ENCODE measurements at regions not wholly inside any gene's neighbourhood (a gene's known extent, or its start where the extent isn't known, plus 50 kb on each side); places are given as distances from the start of the nearest gene placed in this dataset.

DNA sequence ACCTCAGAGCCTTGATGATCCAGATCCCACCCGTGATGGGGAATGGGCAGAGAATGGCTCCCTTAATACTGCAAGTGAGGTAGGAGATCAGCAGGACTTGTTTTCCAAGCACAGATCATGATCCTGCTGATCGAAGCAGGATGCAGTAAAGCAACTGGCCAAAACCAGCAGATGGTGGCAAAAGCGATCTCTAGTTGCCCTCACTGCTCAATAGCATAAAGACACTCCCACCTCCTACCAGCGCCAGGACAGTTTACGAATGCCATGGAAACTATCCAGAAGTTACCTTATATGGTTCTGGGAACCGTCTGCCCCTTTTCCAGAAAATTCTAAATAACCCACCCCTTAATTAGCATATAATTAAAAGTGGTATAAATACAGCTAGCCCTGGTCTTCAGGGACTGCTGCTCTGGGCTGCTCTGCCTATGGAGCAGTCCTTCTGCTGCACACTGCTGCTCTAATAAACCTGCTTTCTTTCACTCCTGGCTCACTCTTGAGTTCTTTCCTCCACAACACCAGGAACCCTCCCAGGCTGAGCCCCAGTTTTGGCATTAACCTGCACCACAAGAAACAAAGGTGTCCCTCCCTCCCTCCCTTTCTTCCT lies 415.8 kb downstream of the PREX1 start:
- TF ChIP-seq, protein P1, sequence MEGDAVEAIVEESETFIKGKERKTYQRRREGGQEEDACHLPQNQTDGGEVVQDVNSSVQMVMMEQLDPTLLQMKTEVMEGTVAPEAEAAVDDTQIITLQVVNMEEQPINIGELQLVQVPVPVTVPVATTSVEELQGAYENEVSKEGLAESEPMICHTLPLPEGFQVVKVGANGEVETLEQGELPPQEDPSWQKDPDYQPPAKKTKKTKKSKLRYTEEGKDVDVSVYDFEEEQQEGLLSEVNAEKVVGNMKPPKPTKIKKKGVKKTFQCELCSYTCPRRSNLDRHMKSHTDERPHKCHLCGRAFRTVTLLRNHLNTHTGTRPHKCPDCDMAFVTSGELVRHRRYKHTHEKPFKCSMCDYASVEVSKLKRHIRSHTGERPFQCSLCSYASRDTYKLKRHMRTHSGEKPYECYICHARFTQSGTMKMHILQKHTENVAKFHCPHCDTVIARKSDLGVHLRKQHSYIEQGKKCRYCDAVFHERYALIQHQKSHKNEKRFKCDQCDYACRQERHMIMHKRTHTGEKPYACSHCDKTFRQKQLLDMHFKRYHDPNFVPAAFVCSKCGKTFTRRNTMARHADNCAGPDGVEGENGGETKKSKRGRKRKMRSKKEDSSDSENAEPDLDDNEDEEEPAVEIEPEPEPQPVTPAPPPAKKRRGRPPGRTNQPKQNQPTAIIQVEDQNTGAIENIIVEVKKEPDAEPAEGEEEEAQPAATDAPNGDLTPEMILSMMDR (IDR thresholded peaks at IDR 0.05): no peak
- ATAC-seq: no peak
- Histone ChIP-seq H3K4me3 (no peak overlapping the region), H3K27ac (no peak overlapping the region), H3K4me1 (no peaks in the 10 kb centered on the region), H3K36me3 (ENCODE audit: insufficient read depth in 1 of 2, low read depth in 1 of 2) (no peaks in the 10 kb centered on the region), H3K27me3 (ENCODE audit: insufficient read depth in 3 of 3, low read length in 2 of 3) (peaks cover 0 to 13% (median 2%) of the 10 kb centered on the region in 3 donors), H3K9me3 (no peaks in the 10 kb centered on the region)
- DNase-seq: no peak
- intact Hi-C loops (cut with DNase I): no loop called here
- 32 to 50% (median 44%) methylated on average over 6 of the region's 6 CpGs for WGBS, 3 donors

DNA sequence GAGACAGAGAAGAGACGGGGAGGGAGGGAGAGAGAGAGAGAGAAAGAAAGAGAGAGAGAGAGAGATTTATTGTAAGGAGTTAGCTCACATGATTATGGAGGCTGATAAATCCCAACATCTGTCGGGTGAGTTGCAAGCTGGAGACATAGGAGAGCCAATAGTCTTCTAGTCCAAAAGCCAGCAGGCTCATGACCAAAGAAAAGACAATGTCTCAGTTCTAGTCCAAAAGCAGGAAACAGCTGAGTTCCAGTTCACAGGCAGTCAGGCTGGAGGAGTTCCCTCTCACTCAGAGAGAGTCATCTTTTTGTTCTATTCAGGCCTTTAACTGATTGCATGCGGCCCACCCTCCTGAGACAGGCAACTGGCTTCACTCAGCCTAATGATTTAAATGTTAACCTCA lies 416.6 kb downstream of the PREX1 start:
- Histone ChIP-seq H3K27me3 (ENCODE audit: insufficient read depth in 3 of 3, low read length in 2 of 3) (peaks cover 0 to 13% (median 2%) of the 10 kb centered on the region in 3 donors), H3K27ac (no peak overlapping the region), H3K4me3 (no peak overlapping the region), H3K4me1 (no peaks in the 10 kb centered on the region), H3K9me3 (no peaks in the 10 kb centered on the region), H3K36me3 (ENCODE audit: insufficient read depth in 1 of 2, low read depth in 1 of 2) (no peaks in the 10 kb centered on the region)
- DNase-seq: no peak
- ATAC-seq: no peak
- WGBS, 3 donors: 19 to 36% (median 27%) methylated on average over 3 of the region's 3 CpGs
- intact Hi-C loops (cut with DNase I): no loop called here
- TF ChIP-seq, protein P1 (IDR thresholded peaks at IDR 0.05): no peak

DNA sequence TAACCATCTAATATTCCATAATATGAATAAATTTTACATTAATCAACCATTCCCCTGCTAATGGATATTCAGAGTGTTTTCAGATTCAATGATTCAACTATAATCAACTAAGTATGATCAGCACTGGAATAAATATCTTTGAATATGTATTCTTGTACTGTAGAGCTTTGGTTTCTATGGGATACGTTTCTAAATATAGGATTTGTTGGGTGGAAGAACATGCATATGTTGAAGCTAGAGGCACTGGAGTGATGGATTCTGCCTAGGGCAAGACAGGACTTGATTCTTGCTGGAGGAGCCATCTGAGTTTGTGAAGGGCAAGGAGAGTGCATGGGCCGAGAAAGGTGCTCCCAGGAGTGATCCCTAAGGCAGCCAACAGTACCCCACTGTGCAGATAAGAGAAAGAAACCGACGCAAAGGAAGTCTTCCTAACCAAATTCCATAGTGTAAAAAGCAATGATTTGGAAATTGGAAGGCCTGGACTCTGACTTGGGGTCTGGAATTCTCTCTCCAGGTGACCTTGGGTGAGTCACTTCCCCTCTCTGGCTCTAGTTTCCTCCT lies 418.7 kb downstream of the PREX1 start:
- Histone ChIP-seq H3K4me1 (no peaks in the 10 kb centered on the region), H3K27me3 (ENCODE audit: insufficient read depth in 3 of 3, low read length in 2 of 3) (peaks cover 0 to 13% (median 2%) of the 10 kb centered on the region in 3 donors), H3K9me3 (no peaks in the 10 kb centered on the region), H3K36me3 (ENCODE audit: insufficient read depth in 1 of 2, low read depth in 1 of 2) (no peaks in the 10 kb centered on the region), H3K27ac (no peak overlapping the region), H3K4me3 (no peak overlapping the region)
- no peak for ATAC-seq
- intact Hi-C loops (cut with DNase I): no loop called here
- WGBS, 3 donors: 89 to 93% (median 92%) methylated on average over 4 of the region's 4 CpGs
- TF ChIP-seq, protein P1 (IDR thresholded peaks at IDR 0.05): no peak
- no peak for DNase-seq

DNA sequence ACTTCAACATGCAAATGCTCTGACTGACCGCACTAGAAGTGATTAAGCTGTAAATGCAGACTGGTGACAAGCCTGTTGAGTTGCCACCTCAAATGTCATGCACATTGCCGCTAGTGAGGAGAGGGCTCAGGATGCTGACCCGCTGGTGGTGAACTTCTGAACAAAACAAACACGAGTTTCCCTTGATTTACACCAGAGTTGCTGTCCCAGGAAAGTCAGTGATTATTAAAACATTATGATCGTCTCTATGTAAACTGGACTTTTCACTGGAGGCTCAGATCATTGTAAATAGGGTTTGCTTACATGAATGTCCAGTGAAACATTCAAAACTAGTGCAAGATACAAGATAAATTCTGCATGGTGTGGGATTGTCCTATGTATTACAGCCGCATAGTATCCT lies 420.1 kb downstream of the PREX1 start:
- no peaks in the 10 kb centered on the region for H3K4me1 ChIP-seq
- intact Hi-C loops (cut with DNase I): no loop called here
- peaks cover 0 to 18% (median 0%) of the 10 kb centered on the region in 3 donors for H3K27me3 ChIP-seq (ENCODE audit: insufficient read depth in 3 of 3, low read length in 2 of 3)
- no peak overlapping the region for H3K27ac ChIP-seq
- TF ChIP-seq, protein P1 (IDR thresholded peaks at IDR 0.05): no peak
- WGBS, 3 donors: 82 to 88% (median 85%) methylated on average over 6 of the region's 6 CpGs
- no peaks in the 10 kb centered on the region for H3K36me3 ChIP-seq (ENCODE audit: insufficient read depth in 1 of 2, low read depth in 1 of 2)
- H3K9me3 ChIP-seq: no peaks in the 10 kb centered on the region
- no peak for ATAC-seq
- no peak overlapping the region for H3K4me3 ChIP-seq
- no peak for DNase-seq

GRCh38 chr20:48406912-48407340 lies 420.9 kb downstream of the PREX1 start:
- WGBS, 3 donors: 72 to 81% (median 74%) methylated on average over 5 of the region's 5 CpGs
- no peak for DNase-seq

More at GRCh38 chr20:48406912-48407340, 420.9 kb downstream of the PREX1 start:
- Histone ChIP-seq H3K36me3 (ENCODE audit: insufficient read depth in 1 of 2, low read depth in 1 of 2) (no peaks in the 10 kb centered on the region), H3K4me3 (no peak overlapping the region), H3K4me1 (no peaks in the 10 kb centered on the region), H3K9me3 (no peaks in the 10 kb centered on the region), H3K27me3 (ENCODE audit: insufficient read depth in 3 of 3, low read length in 2 of 3) (peaks cover 0 to 17% (median 0%) of the 10 kb centered on the region in 3 donors), H3K27ac (no peak overlapping the region)
- intact Hi-C loops (cut with DNase I): no loop called here
- TF ChIP-seq, protein P1 (IDR thresholded peaks at IDR 0.05): no peak
- ATAC-seq: no peak
